Neural cell (in vitro differentiated cells): ENCODE measurements at regions not wholly inside any gene's neighbourhood (a gene's known extent, or its start where the extent isn't known, plus 50 kb on each side); places are given as distances from the start of the nearest gene placed in this dataset.

Experiments
- CTCF ChIP-seq: fragments of 450-650 bp; IDR thresholded peaks from 2 replicates; pipeline ENCODE4 v1.5.1; 2014; ENCODE audit warnings: antibody characterized with exemption, mild to moderate bottlenecking, moderate library complexity; ENCODE audit not compliant: poor library complexity, severe bottlenecking
- EP300 ChIP-seq: fragments of 450-650 bp; conservative IDR thresholded peaks from 2 replicates; pipeline ENCODE4 v1.6.1; 2014; ENCODE audit warnings: antibody characterized with exemption, mild to moderate bottlenecking, moderate library complexity; ENCODE audit not compliant: poor library complexity, severe bottlenecking

GRCh38 chr18:39190508-39190907 lies 1624.9 kb upstream of the CELF4 start:
- no peak for TF ChIP-seq CTCF
- no peak for TF ChIP-seq EP300
